22Rv1 (cell line): ENCODE measurements at regions not wholly inside any gene's neighbourhood (a gene's known extent, or its start where the extent isn't known, plus 50 kb on each side); places are given as distances from the start of the nearest gene placed in this dataset.

Experiments used
- H3K27ac ChIP-seq: fragments of 450-650 bp; 2 replicates; pipeline ENCODE4 v1.5.1; 2017
- CTCF ChIP-seq: fragments of 450-650 bp; IDR thresholded peaks from 2 replicates; pipeline ENCODE4 v1.5.1; 2017; ENCODE audit warnings: mild to moderate bottlenecking
- ZFX ChIP-seq: fragments of 450-650 bp; IDR thresholded peaks from 2 replicates; pipeline ENCODE4 v1.6.1; 2017; ENCODE audit warnings: antibody characterized with exemption, borderline replicate concordance

- H3K27ac ChIP-seq, result no peak overlapping the region
- TF ChIP-seq ZFX (no peak), CTCF (no peak)
These were observed 231.6 kb downstream of the BCL11A start for GRCh38 chr2:60321816-60322215.

GRCh38 chr2:60320724-60321123 is 232.7 kb downstream of the BCL11A start:
- TF ChIP-seq ZFX (no peak), CTCF (no peak)

GRCh38 chr2:60319031-60319547 is 234.4 kb downstream of the BCL11A start:
- TF ChIP-seq ZFX (no peak), CTCF (no peak)
- H3K27ac ChIP-seq, result no peak overlapping the region

More at GRCh38 chr2:60320724-60321123, 232.7 kb downstream of the BCL11A start:
- no peak overlapping the region for H3K27ac ChIP-seq

- no peak overlapping the region for H3K27ac ChIP-seq
- no peak for TF ChIP-seq CTCF
These were observed 234.9 kb downstream of the BCL11A start for GRCh38 chr2:60318544-60318943.

- H3K27ac ChIP-seq, result no peak overlapping the region
- no peak for TF ChIP-seq CTCF
- TF ChIP-seq ZFX, result no peak
These were observed 235.6 kb downstream of the BCL11A start for GRCh38 chr2:60317844-60318243.

- H3K27ac ChIP-seq, result no peak overlapping the region
- TF ChIP-seq ZFX, result no peak
These were observed 236.4 kb downstream of the BCL11A start for GRCh38 chr2:60317034-60317386.

- H3K27ac ChIP-seq, result no peak overlapping the region
- TF ChIP-seq ZFX, result no peak
- no peak for TF ChIP-seq CTCF
These were observed 236.9 kb downstream of the BCL11A start for GRCh38 chr2:60316381-60317033.
